SK-N-MC (cell line): ENCODE measurements at regions not wholly inside any gene's neighbourhood (a gene's known extent, or its start where the extent isn't known, plus 50 kb on each side); places are given as distances from the start of the nearest gene placed in this dataset.

Experiments
- DNase-seq: peaks from one replicate; pipeline ENCODE4 v3.0.0-alpha.2; 2011; ENCODE audit warnings: low read depth, low spot score
- H3K27ac ChIP-seq: fragments of 200-600 bp; sonication (generic); 2 replicates; pipeline ENCODE4 v1.5.1; 2016; ENCODE audit warnings: mixed run types
- H3K36me3 ChIP-seq: fragments of 200-600 bp; sonication (generic); 2 replicates; pipeline ENCODE4 v1.6.1; 2017; ENCODE audit warnings: antibody characterized with exemption, low read length, mixed read lengths; ENCODE audit not compliant: insufficient read depth
- H3K4me3 ChIP-seq: fragments of 200-600 bp; sonication (generic); 2 replicates; pipeline ENCODE4 v1.5.1; 2016
- H3K9ac ChIP-seq: fragments of 200-600 bp; sonication (generic); 2 replicates; pipeline ENCODE4 v1.8.0; 2017; ENCODE audit warnings: mixed run types, mixed read lengths; ENCODE audit not compliant: insufficient read length
- H3K9me3 ChIP-seq: fragments of 200-600 bp; sonication (generic); 2 replicates; pipeline ENCODE4 v1.6.1; 2017; ENCODE audit warnings: low read depth, mild to moderate bottlenecking, antibody characterized with exemption, low read length, moderate library complexity, mixed read lengths
- EZH2 ChIP-seq: fragments of 200-600 bp; sonication (generic); IDR thresholded peaks from one replicate; pipeline ENCODE4 v1.6.1; 2017; ENCODE audit warnings: antibody characterized with exemption
- FOXP2 ChIP-seq: optimal IDR thresholded peaks from 2 replicates; pipeline ENCODE3; 2011; ENCODE audit warnings: mild to moderate bottlenecking, moderate library complexity; ENCODE audit not compliant: insufficient read depth; ENCODE audit errors: extremely low read length, control extremely low read depth
- POLR2AphosphoS5 ChIP-seq: IDR thresholded peaks from 2 replicates; pipeline ENCODE4 v1.6.1; 2012; ENCODE audit warnings: mild to moderate bottlenecking, low read depth, low read length, borderline replicate concordance

DNA sequence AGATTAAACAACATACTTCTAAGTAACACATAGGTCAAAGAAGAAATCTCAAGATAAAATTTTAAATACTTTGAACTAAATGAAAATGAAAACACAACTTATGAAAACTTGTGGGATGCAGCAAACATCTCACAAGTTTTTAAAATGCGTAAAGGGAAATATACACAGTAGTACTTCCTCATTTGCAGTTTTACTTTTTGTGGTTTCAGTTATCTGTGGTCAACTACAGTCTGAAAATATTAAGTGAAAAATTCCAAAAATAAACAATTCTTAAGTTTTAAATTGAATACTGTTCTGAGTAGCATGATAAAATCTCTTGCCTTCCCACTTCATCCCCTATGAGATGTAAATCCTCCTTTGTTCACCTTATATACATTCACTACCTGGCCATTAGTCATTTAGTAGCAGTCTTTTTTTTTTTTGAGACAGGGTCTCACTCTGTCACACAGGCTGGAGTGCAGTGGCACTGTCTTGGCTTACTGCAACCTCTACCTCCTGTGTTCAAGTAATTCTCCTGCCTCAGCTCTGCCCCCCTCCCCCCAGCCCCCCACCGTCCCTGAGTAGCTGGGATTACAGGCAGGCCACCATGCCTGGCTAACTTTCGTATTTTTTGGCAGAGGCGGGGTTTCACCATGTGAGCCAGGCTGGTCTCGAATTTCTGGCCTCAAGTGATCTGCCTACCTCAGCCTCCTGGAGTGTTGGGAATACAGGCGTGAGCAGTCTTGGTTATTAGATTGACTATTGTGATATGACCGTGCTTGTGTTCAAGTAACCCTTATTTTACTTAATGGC is 154.6 kb upstream of the AHI1 start:
- no peaks in the 10 kb centered on the region for H3K36me3 ChIP-seq
- H3K9me3 ChIP-seq: no peaks in the 10 kb centered on the region
- no peak overlapping the region for H3K27ac ChIP-seq
- no peak overlapping the region for H3K4me3 ChIP-seq
- TF ChIP-seq FOXP2 (no peak), EZH2 (no peak)
- no peak overlapping the region for H3K9ac ChIP-seq
- no peak for DNase-seq

DNA sequence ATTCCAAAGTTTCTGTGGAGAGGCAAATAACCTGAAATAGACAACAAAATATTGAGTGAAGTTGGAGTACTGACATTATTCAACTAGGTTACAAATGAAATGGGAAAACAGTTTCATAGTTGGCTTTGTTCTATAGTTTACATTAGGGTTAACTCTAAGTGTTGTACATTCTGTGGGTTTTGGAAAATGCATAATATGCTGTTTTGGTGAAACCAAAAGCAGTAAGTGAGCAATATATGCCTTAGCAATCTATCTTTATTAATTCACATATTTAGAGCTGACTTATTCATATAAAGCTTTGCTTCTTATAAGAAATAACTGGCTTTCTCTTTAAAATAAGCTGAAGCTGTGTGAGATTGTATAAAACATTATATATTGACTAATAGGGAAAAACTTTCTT is 157.5 kb upstream of the AHI1 start:
- Histone ChIP-seq H3K4me3 (no peak overlapping the region), H3K9me3 (no peaks in the 10 kb centered on the region), H3K9ac (no peak overlapping the region), H3K27ac (no peak overlapping the region), H3K36me3 (no peaks in the 10 kb centered on the region)
- TF ChIP-seq FOXP2 (no peak), EZH2 (no peak), POLR2AphosphoS5 (no peak)
- no peak for DNase-seq

DNA sequence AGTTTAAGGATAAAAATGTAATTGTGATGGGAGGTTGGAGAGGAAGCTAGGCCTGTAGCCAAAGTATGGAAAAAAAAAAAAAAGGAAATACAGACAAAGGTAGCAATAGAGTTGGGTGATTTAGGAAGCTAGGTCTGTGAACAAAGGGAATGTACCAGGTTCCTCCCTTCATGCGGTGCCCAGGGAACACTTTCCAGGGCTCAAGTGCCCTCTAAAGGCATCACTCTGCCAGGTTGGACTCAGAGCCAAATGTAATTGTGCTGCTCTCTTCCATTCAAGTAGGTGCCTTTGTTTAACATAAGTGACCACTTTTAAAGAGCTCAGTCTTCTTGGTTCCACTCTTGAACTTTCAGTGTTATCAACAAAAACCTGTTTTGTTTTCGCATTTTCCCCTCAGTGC is 159.7 kb upstream of the AHI1 start:
- Histone ChIP-seq H3K4me3 (no peak overlapping the region), H3K27ac (no peak overlapping the region), H3K36me3 (no peaks in the 10 kb centered on the region), H3K9ac (no peak overlapping the region), H3K9me3 (no peaks in the 10 kb centered on the region)
- DNase-seq: no peak
- TF ChIP-seq FOXP2: no peak
- TF ChIP-seq EZH2: no peak
- no peak for TF ChIP-seq POLR2AphosphoS5

DNA sequence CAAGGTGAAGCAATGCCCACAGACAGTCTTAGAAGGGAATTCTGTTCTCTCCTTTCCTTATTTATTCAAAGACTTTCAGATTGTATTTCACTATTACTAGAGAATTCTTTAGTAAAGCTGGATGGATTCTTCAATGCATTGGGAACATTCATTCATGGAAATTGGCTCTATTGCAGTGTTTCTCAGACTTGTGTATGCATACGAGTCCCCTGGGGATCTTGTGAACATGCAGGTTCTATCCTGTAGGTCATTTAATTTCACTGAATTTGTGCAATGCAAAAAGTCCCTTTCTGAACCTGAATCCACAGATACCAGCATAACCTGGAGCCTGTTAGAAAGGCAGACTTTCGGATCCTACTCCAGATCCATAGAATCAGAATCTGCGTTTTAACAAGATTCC is 160.9 kb upstream of the AHI1 start:
- DNase-seq: no peak
- H3K27ac ChIP-seq: no peak overlapping the region
- H3K9ac ChIP-seq: no peak overlapping the region
- no peaks in the 10 kb centered on the region for H3K36me3 ChIP-seq
- TF ChIP-seq POLR2AphosphoS5 (no peak), FOXP2 (no peak), EZH2 (no peak)
- no peaks in the 10 kb centered on the region for H3K9me3 ChIP-seq
- H3K4me3 ChIP-seq: no peak overlapping the region

DNA sequence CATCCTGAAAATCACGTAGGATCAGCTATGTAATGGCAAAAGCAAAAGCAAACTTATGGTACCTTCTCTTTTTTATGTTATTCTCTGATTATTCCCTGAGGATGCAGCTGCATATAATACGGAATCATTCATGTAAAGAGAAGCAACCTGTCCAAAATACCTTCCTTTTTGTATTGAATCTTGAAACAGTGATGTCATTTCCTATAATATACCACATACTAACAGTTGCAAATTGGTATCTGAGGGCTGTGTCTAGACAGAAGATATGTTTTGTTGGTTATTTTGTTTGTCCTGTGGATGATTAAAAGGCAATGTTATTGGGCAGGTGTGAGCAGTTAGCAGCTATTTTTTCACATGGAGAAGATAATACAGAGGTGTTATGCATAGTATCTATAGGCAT is 161.4 kb upstream of the AHI1 start:
- no peak for DNase-seq
- H3K27ac ChIP-seq: no peak overlapping the region
- H3K4me3 ChIP-seq: no peak overlapping the region
- no peaks in the 10 kb centered on the region for H3K36me3 ChIP-seq
- no peak overlapping the region for H3K9ac ChIP-seq
- H3K9me3 ChIP-seq: no peaks in the 10 kb centered on the region
- TF ChIP-seq POLR2AphosphoS5 (no peak), FOXP2 (no peak)

DNA sequence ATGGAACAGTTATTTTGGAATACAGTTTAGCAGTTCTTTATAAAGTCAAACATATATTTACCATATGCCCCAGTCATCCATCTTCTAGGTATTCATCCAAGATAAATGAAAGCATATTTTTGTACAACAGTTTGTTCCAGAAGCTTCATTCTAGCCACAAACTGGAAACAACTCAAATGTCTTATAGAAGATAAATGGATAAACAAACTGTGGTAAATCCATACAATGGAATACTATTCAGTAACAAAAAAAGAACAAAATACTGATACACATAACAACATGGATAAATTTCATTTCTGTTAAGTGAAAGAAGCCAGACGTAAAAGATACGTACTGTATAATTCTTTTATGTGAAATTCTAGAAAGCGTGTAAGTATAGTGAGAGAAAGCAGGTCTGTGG is 167.0 kb upstream of the AHI1 start:
- TF ChIP-seq FOXP2 (no peak), EZH2 (no peak)
- H3K27ac ChIP-seq: no peak overlapping the region
- DNase-seq: no peak

DNA sequence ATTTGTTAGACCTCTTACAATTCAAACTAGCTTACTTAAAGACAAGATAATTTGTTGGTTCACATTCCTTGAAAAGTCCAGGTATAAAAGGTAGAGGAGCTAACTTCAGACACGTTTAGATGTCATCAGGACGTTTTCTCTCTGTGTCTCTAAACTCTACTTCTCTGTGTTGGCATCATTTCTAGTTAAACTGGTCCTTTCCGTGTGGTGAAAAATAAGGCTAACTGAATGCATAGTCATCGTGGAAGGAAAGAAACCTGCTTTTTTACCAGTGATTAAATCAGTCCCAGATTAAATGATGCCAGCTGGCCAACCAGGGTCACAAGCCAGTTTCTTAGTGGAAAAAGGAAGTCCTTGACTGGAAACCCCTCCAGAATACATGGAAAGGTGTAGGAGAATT is 168.4 kb upstream of the AHI1 start:
- DNase-seq: no peak
- no peak for TF ChIP-seq FOXP2
- no peak for TF ChIP-seq POLR2AphosphoS5
- TF ChIP-seq EZH2: no peak
- Histone ChIP-seq H3K36me3 (no peaks in the 10 kb centered on the region), H3K27ac (no peak overlapping the region), H3K4me3 (no peak overlapping the region), H3K9ac (no peak overlapping the region), H3K9me3 (no peaks in the 10 kb centered on the region)

More for the DNA sequence above, 167.0 kb upstream of the AHI1 start:
- Histone ChIP-seq H3K9me3 (no peaks in the 10 kb centered on the region), H3K36me3 (no peaks in the 10 kb centered on the region), H3K4me3 (no peak overlapping the region), H3K9ac (no peak overlapping the region)

DNA sequence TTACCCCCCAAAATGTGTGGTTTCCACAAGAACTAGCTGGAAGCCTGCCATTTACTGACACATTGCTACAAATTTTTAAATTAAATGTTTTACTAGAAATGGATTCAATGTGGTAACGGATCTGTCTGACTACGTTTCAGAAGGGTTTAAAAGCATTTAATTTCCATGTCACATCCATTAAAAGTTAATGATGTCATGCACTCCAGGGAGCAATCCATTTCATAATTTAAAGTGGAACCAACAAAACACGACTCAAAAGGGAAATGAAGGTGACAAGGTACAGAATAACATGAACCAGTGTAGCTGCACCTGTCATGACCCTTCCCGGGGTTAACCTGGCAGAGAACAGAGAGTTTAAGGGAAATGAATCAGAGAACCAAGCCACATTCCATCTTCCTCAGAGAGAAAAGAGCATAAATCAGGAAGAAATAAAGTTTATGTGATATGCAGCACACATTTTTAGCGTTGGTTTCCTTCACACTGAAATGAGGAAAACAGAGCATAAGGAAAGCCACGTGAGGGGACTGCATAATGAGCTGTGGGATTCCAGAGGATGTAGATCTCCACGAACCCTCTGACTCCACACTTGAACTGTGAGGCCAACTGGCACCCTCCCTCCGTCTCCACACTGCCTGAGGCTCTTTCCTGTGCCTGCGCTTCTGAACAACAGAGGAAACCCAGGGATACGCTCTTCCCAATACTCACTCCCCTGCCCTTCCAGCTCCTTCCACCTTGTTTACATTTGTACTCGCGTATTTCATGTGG is 170.3 kb upstream of the AHI1 start:
- H3K4me3 ChIP-seq: peak overlapping the region; percentile 75
- H3K9me3 ChIP-seq: no peaks in the 10 kb centered on the region
- H3K27ac ChIP-seq: no peak overlapping the region
- no peaks in the 10 kb centered on the region for H3K36me3 ChIP-seq
- no peak for TF ChIP-seq FOXP2
- TF ChIP-seq POLR2AphosphoS5: no peak
- TF ChIP-seq EZH2: no peak
- DNase-seq: no peak
- no peak overlapping the region for H3K9ac ChIP-seq
